ENCODE measurements at regions not wholly inside any gene's neighbourhood (a gene's known extent, or its start where the extent isn't known, plus 50 kb on each side); places are given as distances from the start of the nearest gene placed in this dataset.
A peak's percentile ranks its signal among the peaks of the same experiment; 100 is the strongest.

DNA sequence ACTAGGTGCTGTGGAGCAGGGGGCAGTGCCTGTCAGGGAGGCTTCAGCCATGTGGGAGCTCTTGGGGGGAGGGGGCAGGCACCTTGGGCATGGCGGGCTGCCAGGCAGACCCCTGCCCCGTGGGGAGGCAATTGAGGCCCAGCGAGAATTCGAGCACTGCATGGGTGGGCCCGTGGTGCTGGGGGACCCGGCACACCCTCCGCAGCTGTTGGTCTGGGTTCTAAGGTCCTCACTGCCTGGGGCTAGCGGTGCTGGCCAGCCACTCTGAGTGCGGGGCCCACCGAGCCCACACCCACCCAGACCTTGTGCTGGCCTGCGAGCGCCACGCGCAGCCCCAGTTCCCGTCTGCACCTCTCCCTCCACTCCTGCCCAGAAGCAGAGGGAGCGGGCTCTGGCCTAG lies 835.5 kb upstream of the CNTN5 start:
- H3K36me3 ChIP-seq, result no peaks in the 10 kb centered on the region
- intact Hi-C loops (cut with DNase I), result no loop called here
- no peaks in the 10 kb centered on the region for H3K4me1 ChIP-seq
- TF ChIP-seq CTCF (IDR thresholded peaks at IDR 0.05), result no peak
- H3K27me3 ChIP-seq, result no peaks in the 10 kb centered on the region
- peak; percentile 52 for ATAC-seq
- DNase-seq, result no peak
- H3K27ac ChIP-seq, result no peak overlapping the region
- no peak overlapping the region for H3K4me3 ChIP-seq
- no peaks in the 10 kb centered on the region for H3K9me3 ChIP-seq

DNA sequence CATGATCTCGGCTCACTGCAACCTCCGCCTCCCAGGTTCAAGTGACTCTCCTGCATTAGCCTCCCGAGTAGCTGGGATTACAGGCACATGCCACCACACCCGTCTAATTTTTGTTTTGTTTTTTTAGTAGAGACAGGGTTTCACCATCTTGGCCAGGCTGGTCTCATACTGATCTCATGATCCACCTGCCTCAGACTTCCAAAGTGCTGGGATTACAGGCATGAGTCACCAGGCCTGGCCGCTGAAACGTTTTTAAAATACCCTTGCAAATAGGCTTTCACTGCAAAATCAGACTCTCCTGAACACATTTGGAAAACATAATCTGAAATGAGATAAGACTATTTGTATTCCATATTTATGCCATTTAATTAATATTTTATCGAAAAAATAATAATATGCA lies 826.1 kb upstream of the CNTN5 start:
- Histone ChIP-seq H3K4me1 (no peaks in the 10 kb centered on the region), H3K27ac (no peak overlapping the region), H3K36me3 (no peaks in the 10 kb centered on the region), H3K27me3 (no peaks in the 10 kb centered on the region), H3K9me3 (no peaks in the 10 kb centered on the region), H3K4me3 (no peak overlapping the region)
- intact Hi-C loops (cut with DNase I), result no loop called here
- DNase-seq (no peak), ATAC-seq (no peak)
- no peak for TF ChIP-seq CTCF (IDR thresholded peaks at IDR 0.05)

DNA sequence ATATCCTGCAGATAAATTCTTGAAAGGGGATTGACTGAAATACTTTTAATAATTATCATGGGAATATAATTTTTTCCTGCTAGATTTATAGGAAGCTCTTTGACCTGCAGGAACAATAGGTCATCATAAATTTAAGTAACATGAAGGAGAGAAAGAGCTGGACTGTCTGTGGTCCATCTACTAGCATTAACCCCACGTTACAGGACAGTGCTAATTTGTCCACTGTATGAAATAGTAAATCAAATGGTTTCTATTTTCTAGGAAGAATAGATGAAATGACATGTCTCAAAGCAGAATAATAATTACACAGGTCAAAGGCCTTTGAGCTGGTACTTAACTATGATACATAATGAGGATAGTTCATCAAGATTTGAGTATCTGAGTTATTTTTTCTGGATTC lies 825.4 kb upstream of the CNTN5 start:
- no peaks in the 10 kb centered on the region for H3K9me3 ChIP-seq
- no peak overlapping the region for H3K27ac ChIP-seq
- H3K27me3 ChIP-seq, result no peaks in the 10 kb centered on the region
- H3K4me3 ChIP-seq, result no peak overlapping the region
- TF ChIP-seq CTCF (IDR thresholded peaks at IDR 0.05), result no peak
- intact Hi-C loops (cut with DNase I), result no loop called here
- H3K4me1 ChIP-seq, result no peaks in the 10 kb centered on the region
- no peaks in the 10 kb centered on the region for H3K36me3 ChIP-seq
- no peak for DNase-seq
- ATAC-seq, result no peak

GRCh38 chr11:98207086-98207485 lies 813.7 kb upstream of the CNTN5 start:
- TF ChIP-seq CTCF (IDR thresholded peaks at IDR 0.05), result no peak
- no peak overlapping the region for H3K27ac ChIP-seq
- no peaks in the 10 kb centered on the region for H3K27me3 ChIP-seq
- intact Hi-C loops (cut with DNase I), result no loop called here
- no peaks in the 10 kb centered on the region for H3K9me3 ChIP-seq
- H3K4me1 ChIP-seq, result no peaks in the 10 kb centered on the region
- H3K4me3 ChIP-seq, result no peak overlapping the region
- DNase-seq, result no peak
- peak; percentile 43 for ATAC-seq
- H3K36me3 ChIP-seq, result no peaks in the 10 kb centered on the region

- intact Hi-C loops (cut with DNase I), result no loop called here
- no peak overlapping the region for H3K27ac ChIP-seq
- DNase-seq (no peak), ATAC-seq (no peak)
- no peaks in the 10 kb centered on the region for H3K9me3 ChIP-seq
- no peak overlapping the region for H3K4me3 ChIP-seq
- no peaks in the 10 kb centered on the region for H3K27me3 ChIP-seq
- TF ChIP-seq CTCF (IDR thresholded peaks at IDR 0.05), result no peak
- no peaks in the 10 kb centered on the region for H3K4me1 ChIP-seq
- H3K36me3 ChIP-seq, result no peaks in the 10 kb centered on the region
Observed at GRCh38 chr11:98227278-98227677, 793.5 kb upstream of the CNTN5 start.

DNA sequence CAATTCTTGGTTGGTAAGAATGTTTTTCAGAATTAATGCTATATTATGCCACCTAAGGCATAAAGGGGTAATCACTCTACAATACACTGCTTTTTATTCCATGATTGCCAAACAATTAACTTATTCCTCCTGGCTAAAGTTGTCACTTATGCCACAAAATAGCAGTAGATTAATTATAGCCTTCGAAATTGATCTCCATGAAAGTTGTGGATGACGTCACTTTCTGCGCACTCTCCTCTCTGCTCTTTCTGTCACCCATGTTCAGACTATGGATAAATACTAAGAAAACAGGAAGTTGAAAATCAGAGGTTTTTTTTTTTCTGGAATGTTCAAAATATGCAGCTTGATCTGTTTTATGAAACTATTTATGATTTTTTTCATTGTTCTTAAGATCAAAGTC lies 790.1 kb upstream of the CNTN5 start:
- ATAC-seq (no peak), DNase-seq (no peak)
- intact Hi-C loops (cut with DNase I), result no loop called here
- H3K9me3 ChIP-seq, result no peaks in the 10 kb centered on the region
- H3K27ac ChIP-seq, result no peak overlapping the region
- no peak overlapping the region for H3K4me3 ChIP-seq
- no peaks in the 10 kb centered on the region for H3K27me3 ChIP-seq
- no peaks in the 10 kb centered on the region for H3K4me1 ChIP-seq
- no peaks in the 10 kb centered on the region for H3K36me3 ChIP-seq
- no peak for TF ChIP-seq CTCF (IDR thresholded peaks at IDR 0.05)

Measured in upper lobe of right lung (tissue), 1 donor.